ENCODE measurements at regions not wholly inside any gene's neighbourhood (a gene's known extent, or its start where the extent isn't known, plus 50 kb on each side); places are given as distances from the start of the nearest gene placed in this dataset.

DNA sequence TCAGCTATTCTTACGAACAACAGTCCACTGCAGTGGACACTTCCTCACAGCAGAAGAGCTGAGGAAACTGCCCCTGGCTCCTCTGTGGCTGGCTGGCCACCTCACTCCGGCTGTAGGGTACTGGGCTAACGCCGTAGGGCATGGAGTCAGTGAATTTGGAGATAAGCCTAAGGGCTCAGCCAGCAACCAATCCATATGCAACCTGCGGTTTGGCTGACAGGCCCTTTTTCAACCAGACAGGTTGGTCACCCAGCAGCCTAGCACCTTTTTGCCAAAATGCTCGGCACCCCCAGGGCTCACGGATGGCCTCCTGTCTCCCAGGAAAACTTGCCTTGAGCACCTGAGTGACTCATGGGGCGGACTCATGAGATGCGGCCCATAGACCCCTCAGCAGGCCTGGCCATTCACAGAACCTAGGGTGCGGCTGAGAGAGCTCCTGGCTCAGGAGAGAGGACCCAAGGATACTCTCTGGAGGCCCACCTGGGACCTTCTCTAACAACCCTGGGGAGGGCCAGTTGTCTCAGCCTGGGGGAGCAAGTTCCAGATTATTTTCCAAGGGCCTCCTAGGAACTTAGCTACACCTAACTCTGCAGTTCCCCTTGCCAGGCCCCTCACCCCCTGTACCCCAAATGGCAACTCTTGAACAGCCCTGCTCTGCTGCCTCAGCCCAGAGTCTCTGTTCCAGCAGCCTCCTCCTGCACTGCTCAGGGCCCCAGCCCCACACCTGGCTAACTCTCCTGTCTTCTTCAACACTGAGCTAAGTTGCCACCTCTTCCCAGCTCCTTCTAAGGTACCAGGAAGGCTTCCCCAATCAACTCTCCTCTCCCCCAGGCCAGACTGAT is 252.1 kb downstream of the CYP26B1 start:
- no peaks in the 10 kb centered on the region for H3K4me1 ChIP-seq
- H3K9me3 ChIP-seq = no peaks in the 10 kb centered on the region
- 75 to 87% methylated on average over 7 to 9 of the region's 10 CpGs for WGBS, 2 donors
- intact Hi-C loops (cut with DNase I) = no loop called here
- H3K36me3 ChIP-seq (replicated peaks in 1 of 2; ENCODE audit: insufficient read depth in 1 of 2, low read depth in 2 of 2) = no peaks in the 10 kb centered on the region
- no peak for ATAC-seq
- no peak overlapping the region for H3K27ac ChIP-seq
- TF ChIP-seq, protein P1, sequence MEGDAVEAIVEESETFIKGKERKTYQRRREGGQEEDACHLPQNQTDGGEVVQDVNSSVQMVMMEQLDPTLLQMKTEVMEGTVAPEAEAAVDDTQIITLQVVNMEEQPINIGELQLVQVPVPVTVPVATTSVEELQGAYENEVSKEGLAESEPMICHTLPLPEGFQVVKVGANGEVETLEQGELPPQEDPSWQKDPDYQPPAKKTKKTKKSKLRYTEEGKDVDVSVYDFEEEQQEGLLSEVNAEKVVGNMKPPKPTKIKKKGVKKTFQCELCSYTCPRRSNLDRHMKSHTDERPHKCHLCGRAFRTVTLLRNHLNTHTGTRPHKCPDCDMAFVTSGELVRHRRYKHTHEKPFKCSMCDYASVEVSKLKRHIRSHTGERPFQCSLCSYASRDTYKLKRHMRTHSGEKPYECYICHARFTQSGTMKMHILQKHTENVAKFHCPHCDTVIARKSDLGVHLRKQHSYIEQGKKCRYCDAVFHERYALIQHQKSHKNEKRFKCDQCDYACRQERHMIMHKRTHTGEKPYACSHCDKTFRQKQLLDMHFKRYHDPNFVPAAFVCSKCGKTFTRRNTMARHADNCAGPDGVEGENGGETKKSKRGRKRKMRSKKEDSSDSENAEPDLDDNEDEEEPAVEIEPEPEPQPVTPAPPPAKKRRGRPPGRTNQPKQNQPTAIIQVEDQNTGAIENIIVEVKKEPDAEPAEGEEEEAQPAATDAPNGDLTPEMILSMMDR (IDR thresholded peaks at IDR 0.05) = no peak
- TF ChIP-seq POLR2A (IDR thresholded peaks at IDR 0.05) = no peak
- no peak overlapping the region for H3K4me3 ChIP-seq
- DNase-seq = no peak
- no peaks in the 10 kb centered on the region for H3K27me3 ChIP-seq

GRCh38 chr2:71894261-71894660 is 253.4 kb downstream of the CYP26B1 start:
- Histone ChIP-seq H3K4me1 (no peaks in the 10 kb centered on the region), H3K27me3 (no peaks in the 10 kb centered on the region)
- WGBS, 2 donors = 60 to 65% methylated on average over 5 to 8 of the region's 8 CpGs

DNA sequence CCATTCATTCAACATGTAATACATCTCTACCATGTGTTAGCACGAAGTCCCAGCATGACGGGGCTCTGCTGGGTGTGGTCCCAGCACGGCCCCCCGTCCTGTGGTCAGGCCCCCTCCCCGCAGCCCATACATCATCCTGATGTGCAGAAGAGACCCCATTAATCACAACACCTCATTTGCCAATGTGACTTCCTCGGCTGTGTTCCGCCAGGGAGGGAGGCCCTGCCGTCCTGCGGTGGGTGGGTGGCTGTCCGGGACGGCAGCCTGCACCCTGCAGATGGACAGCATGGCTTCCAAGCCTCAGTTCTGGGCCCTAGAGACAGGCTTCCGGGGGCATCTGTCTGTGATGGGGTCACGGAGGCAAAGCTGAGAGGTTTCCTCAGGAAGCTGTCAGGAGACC is 254.0 kb downstream of the CYP26B1 start:
- DNase-seq = no peak

More at GRCh38 chr2:71894261-71894660, 253.4 kb downstream of the CYP26B1 start:
- intact Hi-C loops (cut with DNase I) = no loop called here
- no peak for DNase-seq
- no peak for ATAC-seq
- Histone ChIP-seq H3K27ac (no peak overlapping the region), H3K9me3 (no peaks in the 10 kb centered on the region), H3K4me3 (no peak overlapping the region), H3K36me3 (replicated peaks in 1 of 2; ENCODE audit: insufficient read depth in 1 of 2, low read depth in 2 of 2) (no peaks in the 10 kb centered on the region)
- TF ChIP-seq, protein P1 (IDR thresholded peaks at IDR 0.05) = no peak

DNA sequence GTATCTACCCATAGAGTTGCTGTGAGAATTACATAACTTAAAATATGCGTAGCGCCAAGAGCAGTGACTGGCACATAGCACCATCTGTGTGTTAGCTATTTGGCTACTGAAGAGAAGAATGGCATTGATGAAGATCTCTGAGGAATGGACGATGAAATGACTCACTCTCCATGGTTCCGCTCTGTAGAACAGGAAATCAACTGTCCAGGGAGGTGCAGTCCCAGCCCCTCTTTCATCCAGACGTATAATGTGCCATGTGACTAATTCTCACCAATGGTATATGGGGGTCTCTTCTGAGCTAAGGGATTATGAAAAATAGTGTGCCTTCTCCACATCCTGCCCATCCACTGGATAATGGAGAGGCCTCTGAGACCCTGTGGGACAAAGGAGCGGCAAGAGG is 254.8 kb downstream of the CYP26B1 start:
- Histone ChIP-seq H3K27ac (no peak overlapping the region), H3K27me3 (no peaks in the 10 kb centered on the region), H3K4me3 (no peak overlapping the region), H3K36me3 (replicated peaks in 1 of 2; ENCODE audit: insufficient read depth in 1 of 2, low read depth in 2 of 2) (no peaks in the 10 kb centered on the region), H3K9me3 (no peaks in the 10 kb centered on the region), H3K4me1 (no peaks in the 10 kb centered on the region)
- 73 to 77% methylated on average over 6 of the region's 6 CpGs for WGBS, 2 donors
- DNase-seq (no peak), ATAC-seq (no peak)
- intact Hi-C loops (cut with DNase I) = no loop called here
- TF ChIP-seq, protein P1 (IDR thresholded peaks at IDR 0.05) = no peak
- TF ChIP-seq POLR2A (IDR thresholded peaks at IDR 0.05) = no peak

More for the DNA sequence above, 254.0 kb downstream of the CYP26B1 start:
- no peaks in the 10 kb centered on the region for H3K36me3 ChIP-seq (replicated peaks in 1 of 2; ENCODE audit: insufficient read depth in 1 of 2, low read depth in 2 of 2)
- WGBS, 2 donors = 49 to 50% methylated on average over 1 to 13 of the region's 13 CpGs
- no peaks in the 10 kb centered on the region for H3K9me3 ChIP-seq
- no peak for TF ChIP-seq POLR2A (IDR thresholded peaks at IDR 0.05)
- TF ChIP-seq, protein P1 (IDR thresholded peaks at IDR 0.05) = no peak
- no peak overlapping the region for H3K4me3 ChIP-seq
- H3K27ac ChIP-seq = no peak overlapping the region
- H3K4me1 ChIP-seq = no peaks in the 10 kb centered on the region
- intact Hi-C loops (cut with DNase I) = no loop called here
- ATAC-seq = no peak
- H3K27me3 ChIP-seq = no peaks in the 10 kb centered on the region

DNA sequence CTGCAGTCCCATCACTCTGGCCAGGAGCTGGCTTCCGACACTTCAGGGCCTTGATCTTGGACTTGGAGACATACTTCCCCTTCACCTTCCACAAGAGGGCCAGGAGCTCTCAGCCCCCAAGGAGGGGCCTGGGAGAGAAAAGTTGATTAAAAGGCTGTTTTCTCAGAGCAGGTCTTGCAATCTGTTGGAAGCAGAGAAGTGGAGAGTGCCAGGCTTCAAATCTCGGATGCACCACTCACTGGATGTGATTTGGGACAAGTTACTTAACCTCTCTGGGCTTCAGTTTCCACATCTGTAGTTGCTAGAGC is 255.3 kb downstream of the CYP26B1 start:
- ATAC-seq (no peak), DNase-seq (no peak)
- 68 to 72% methylated on average over 2 of the region's 2 CpGs for WGBS, 2 donors
- no peak for TF ChIP-seq POLR2A (IDR thresholded peaks at IDR 0.05)
- TF ChIP-seq, protein P1 (IDR thresholded peaks at IDR 0.05) = no peak
- intact Hi-C loops (cut with DNase I) = no loop called here
- Histone ChIP-seq H3K4me1 (no peaks in the 10 kb centered on the region), H3K4me3 (no peak overlapping the region), H3K36me3 (replicated peaks in 1 of 2; ENCODE audit: insufficient read depth in 1 of 2, low read depth in 2 of 2) (no peaks in the 10 kb centered on the region), H3K27me3 (no peaks in the 10 kb centered on the region), H3K9me3 (no peaks in the 10 kb centered on the region), H3K27ac (no peak overlapping the region)
